Mesendoderm (in vitro differentiated cells): ENCODE measurements at regions not wholly inside any gene's neighbourhood (a gene's known extent, or its start where the extent isn't known, plus 50 kb on each side); places are given as distances from the start of the nearest gene placed in this dataset.

ENCODE experiments used
- DNase-seq: peaks from one replicate; pipeline ENCODE4 v3.0.0; 2013
- H2AK5ac ChIP-seq: 2 replicates; pipeline ENCODE4 v1.6.1; 2013; ENCODE audit warnings: low read length, inconsistent platforms
- H2BK120ac ChIP-seq: 2 replicates; pipeline ENCODE4 v1.6.1; 2013; ENCODE audit warnings: low read depth, mild to moderate bottlenecking, low read length, moderate library complexity, mixed read lengths
- H2BK15ac ChIP-seq: replicated peaks from 2 replicates; pipeline ENCODE4 v1.6.1; 2013; ENCODE audit warnings: low read depth, mild to moderate bottlenecking, moderate library complexity
- H2BK5ac ChIP-seq: 2 replicates; pipeline ENCODE4 v1.6.1; 2013; ENCODE audit warnings: low read length, inconsistent platforms
- H3K18ac ChIP-seq: 2 replicates; pipeline ENCODE4 v1.6.1; 2013; ENCODE audit warnings: mild to moderate bottlenecking, low read length, mixed read lengths
- H3K23ac ChIP-seq: one replicate; pipeline ENCODE4 v1.6.1; 2013; ENCODE audit warnings: low read length
- H3K27ac ChIP-seq: 2 replicates; pipeline ENCODE4 v1.5.1; 2013; ENCODE audit warnings: low read depth, mild to moderate bottlenecking, inconsistent platforms, low read length, moderate library complexity
- H3K27me3 ChIP-seq: 2 replicates; pipeline ENCODE4 v1.6.1; 2013; ENCODE audit warnings: low read length, control low read depth, mild to moderate bottlenecking, inconsistent platforms; ENCODE audit not compliant: insufficient read depth, poor library complexity
- H3K36me3 ChIP-seq: 2 replicates; pipeline ENCODE4 v1.6.1; 2013; ENCODE audit warnings: low read length, inconsistent platforms; ENCODE audit not compliant: control insufficient read depth, insufficient read depth
- H3K4ac ChIP-seq: one replicate; pipeline ENCODE4 v1.6.1; 2013; ENCODE audit warnings: low read depth, mild to moderate bottlenecking, low read length, moderate library complexity
- H3K4me1 ChIP-seq: 2 replicates; pipeline ENCODE4 v1.6.1; 2013; ENCODE audit warnings: low read depth, low read length, inconsistent platforms; ENCODE audit not compliant: control insufficient read depth
- H3K4me2 ChIP-seq: 2 replicates; pipeline ENCODE4 v1.6.1; 2013; ENCODE audit warnings: low read length
- H3K4me3 ChIP-seq: 2 replicates; pipeline ENCODE4 v1.5.1; 2013; ENCODE audit warnings: mild to moderate bottlenecking, low read length
- H3K56ac ChIP-seq: one replicate; pipeline ENCODE4 v1.6.1; 2013; ENCODE audit warnings: low read length
- H3K79me1 ChIP-seq: 2 replicates; pipeline ENCODE4 v1.6.1; 2013; ENCODE audit warnings: low read length, inconsistent platforms
- H3K79me2 ChIP-seq: 2 replicates; pipeline ENCODE4 v1.6.1; 2013; ENCODE audit warnings: mild to moderate bottlenecking, low read length; ENCODE audit not compliant: control insufficient read depth, insufficient read depth
- H3K9ac ChIP-seq: 2 replicates; pipeline ENCODE4 v1.6.1; 2013; ENCODE audit warnings: low read length, inconsistent platforms
- H4K5ac ChIP-seq: one replicate; pipeline ENCODE4 v1.6.1; 2013; ENCODE audit warnings: low read length
- H4K8ac ChIP-seq: one replicate; pipeline ENCODE4 v1.6.1; 2013; ENCODE audit warnings: low read depth, mild to moderate bottlenecking, control low read depth, low read length, moderate library complexity
- WGBS: extraction: QIAGEN DNeasy Blood & Tissue Kit; methylation state at CpG from one replicate; pipeline ENCODE4 v1.1.7; 2013; ENCODE audit warnings: low lambda C conversion rate, missing lambda C conversion rate; ENCODE audit not compliant: insufficient coverage; ENCODE audit errors: extremely low coverage; 5-methylcytosine and 5-hydroxymethylcytosine counted together

DNA sequence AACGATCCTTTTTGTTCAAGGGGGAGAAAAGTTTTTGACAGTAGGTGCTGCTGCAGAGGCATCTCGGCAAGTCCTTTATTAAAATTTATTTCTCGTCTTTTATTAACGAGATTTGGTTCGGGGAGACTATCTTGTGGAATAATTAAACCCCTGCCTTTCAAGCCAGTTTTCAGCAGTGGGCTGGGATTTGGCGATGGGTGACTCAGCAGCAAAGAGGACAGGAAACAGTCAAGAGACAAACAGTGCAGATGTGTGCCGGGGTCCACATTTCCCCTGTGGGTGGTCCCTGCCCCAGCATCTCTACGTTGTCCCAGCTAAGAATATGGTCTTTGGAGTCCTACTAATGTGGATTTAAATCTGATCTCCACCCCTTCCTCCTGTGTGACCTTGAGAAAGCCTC is 282.8 kb downstream of the CDH26 start:
- H3K56ac ChIP-seq: no peak overlapping the region
- H3K23ac ChIP-seq: no peak overlapping the region
- H3K79me2 ChIP-seq: no peaks in the 10 kb centered on the region
- H3K79me1 ChIP-seq: no peaks in the 10 kb centered on the region
- no peak overlapping the region for H3K4me2 ChIP-seq
- no peak overlapping the region for H3K18ac ChIP-seq
- no peak overlapping the region for H2AK5ac ChIP-seq
- no peaks in the 10 kb centered on the region for H3K4me1 ChIP-seq
- H4K5ac ChIP-seq: no peak overlapping the region
- H3K36me3 ChIP-seq: no peaks in the 10 kb centered on the region
- no peak overlapping the region for H3K9ac ChIP-seq
- no peak overlapping the region for H3K4me3 ChIP-seq
- no peak overlapping the region for H4K8ac ChIP-seq
- no CpG with 5 or more reads among the region's 8 CpGs for WGBS
- no peak overlapping the region for H2BK5ac ChIP-seq
- H3K27ac ChIP-seq: no peak overlapping the region
- H2BK120ac ChIP-seq: no peak overlapping the region
- H3K4ac ChIP-seq: no peak overlapping the region
- no peak overlapping the region for H2BK15ac ChIP-seq
- no peaks in the 10 kb centered on the region for H3K27me3 ChIP-seq
- DNase-seq: no peak

DNA sequence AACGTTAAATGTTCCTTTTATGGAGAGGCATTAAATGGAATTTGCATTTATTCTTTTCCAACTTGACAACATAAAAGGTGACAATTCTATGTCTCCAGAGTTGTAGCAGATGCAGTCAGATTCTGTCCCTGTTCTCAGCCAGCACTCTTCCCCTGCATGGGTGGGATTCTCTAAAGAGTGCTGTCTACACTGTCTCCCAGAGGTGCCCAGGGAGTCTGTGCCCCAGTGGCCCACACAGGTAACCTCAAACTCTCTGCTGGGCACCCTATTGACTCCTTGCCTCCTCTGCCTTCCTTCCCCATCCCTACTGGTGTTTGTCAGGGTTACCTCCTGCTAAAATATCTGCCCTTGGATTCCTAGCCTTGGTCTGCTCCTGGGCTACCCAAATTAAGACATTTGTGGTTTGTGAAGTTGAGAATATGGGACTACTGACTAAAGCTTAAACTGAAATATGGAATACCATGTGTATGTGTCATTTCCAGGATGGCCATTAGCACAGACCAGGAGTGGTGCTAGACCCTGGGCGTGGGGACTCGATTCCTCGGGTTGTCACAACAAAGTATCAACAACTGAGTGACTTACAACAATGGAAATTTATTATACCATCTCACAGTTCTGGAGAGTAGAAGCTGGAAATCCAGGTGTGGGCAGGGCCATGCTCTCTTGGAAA is 284.7 kb downstream of the CDH26 start:
- H2BK120ac ChIP-seq: no peak overlapping the region
- WGBS: no CpG with 5 or more reads among the region's 4 CpGs
- no peak overlapping the region for H3K9ac ChIP-seq
- no peak overlapping the region for H3K27ac ChIP-seq
- no peak overlapping the region for H2BK5ac ChIP-seq
- H2BK15ac ChIP-seq: no peak overlapping the region
- H2AK5ac ChIP-seq: no peak overlapping the region
- no peaks in the 10 kb centered on the region for H3K36me3 ChIP-seq
- H4K5ac ChIP-seq: no peak overlapping the region
- DNase-seq: no peak
- H3K27me3 ChIP-seq: no peaks in the 10 kb centered on the region
- no peaks in the 10 kb centered on the region for H3K79me2 ChIP-seq
- H3K4me2 ChIP-seq: no peak overlapping the region
- no peak overlapping the region for H4K8ac ChIP-seq
- no peaks in the 10 kb centered on the region for H3K79me1 ChIP-seq
- H3K56ac ChIP-seq: no peak overlapping the region
- no peak overlapping the region for H3K4me3 ChIP-seq
- no peak overlapping the region for H3K4ac ChIP-seq
- no peak overlapping the region for H3K18ac ChIP-seq
- no peaks in the 10 kb centered on the region for H3K4me1 ChIP-seq
- H3K23ac ChIP-seq: no peak overlapping the region

DNA sequence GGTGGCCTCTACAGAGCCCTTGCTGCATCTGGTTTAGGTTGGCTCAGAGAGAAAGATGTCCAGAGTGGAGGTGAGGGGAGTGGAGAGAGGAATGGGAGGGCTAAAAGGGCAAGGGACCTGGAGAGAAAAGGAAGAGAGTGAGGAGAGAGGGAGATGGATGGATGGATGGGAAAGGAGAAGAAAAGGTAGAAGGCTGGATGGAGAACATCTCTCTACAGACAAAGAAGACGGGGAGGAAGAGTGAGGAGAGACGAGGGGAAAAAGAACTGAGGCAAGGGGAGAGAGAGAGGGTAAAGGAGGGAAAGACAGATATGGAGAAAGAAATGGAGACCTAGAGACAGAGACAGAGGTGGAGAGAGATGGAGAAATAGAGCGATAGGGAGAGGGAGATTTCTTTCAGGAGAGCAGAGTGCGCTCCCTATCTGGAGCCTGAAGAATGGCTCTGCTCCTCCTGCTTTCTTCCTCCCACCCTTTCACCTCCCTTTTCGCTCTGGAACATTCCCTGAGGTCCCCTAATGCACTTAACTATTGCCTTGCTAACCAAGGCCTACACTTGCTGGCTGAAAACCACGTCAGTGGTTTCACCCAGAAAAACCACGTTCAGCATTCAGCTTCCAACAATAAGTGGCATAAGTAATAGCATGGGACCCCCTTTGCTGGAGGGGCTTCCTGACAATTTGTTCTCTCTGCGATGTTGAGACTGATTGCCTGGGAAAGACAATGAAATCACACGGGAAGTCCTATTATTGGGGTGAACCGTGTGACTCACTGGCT is 286.3 kb downstream of the CDH26 start:
- no peak overlapping the region for H4K8ac ChIP-seq
- no peaks in the 10 kb centered on the region for H3K79me2 ChIP-seq
- H3K4me2 ChIP-seq: no peak overlapping the region
- no peak overlapping the region for H2BK120ac ChIP-seq
- no peak overlapping the region for H3K4me3 ChIP-seq
- H3K23ac ChIP-seq: no peak overlapping the region
- H3K27ac ChIP-seq: no peak overlapping the region
- H2BK5ac ChIP-seq: no peak overlapping the region
- H2AK5ac ChIP-seq: no peak overlapping the region
- H3K56ac ChIP-seq: no peak overlapping the region
- no peaks in the 10 kb centered on the region for H3K4me1 ChIP-seq
- no peaks in the 10 kb centered on the region for H3K79me1 ChIP-seq
- H3K18ac ChIP-seq: no peak overlapping the region
- no peak overlapping the region for H2BK15ac ChIP-seq
- no peaks in the 10 kb centered on the region for H3K36me3 ChIP-seq
- H3K4ac ChIP-seq: no peak overlapping the region
- no CpG with 5 or more reads among the region's 10 CpGs for WGBS
- H3K27me3 ChIP-seq: no peaks in the 10 kb centered on the region
- no peak for DNase-seq
- no peak overlapping the region for H4K5ac ChIP-seq
- H3K9ac ChIP-seq: no peak overlapping the region

DNA sequence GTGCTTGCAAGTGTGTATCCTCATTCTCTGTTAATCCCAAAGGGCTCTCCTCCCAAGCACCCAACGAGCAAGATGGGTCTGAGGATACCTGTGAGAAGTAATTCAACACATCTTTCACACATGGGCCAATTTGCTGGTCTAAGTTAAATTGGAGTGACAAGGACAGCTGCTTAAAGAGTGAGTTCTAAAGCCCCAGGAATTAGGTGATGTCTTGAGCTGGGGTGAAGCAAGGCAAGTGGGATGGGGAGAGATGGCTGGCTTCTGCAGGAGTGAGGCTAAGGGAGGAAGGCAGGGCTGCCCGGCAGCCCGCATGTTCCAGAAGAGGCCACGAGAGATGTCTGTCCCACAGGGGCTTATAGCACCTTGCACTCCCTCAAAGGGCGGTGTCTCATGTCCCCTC is 288.5 kb downstream of the CDH26 start:
- Histone ChIP-seq H3K4ac (no peak overlapping the region), H3K18ac (no peak overlapping the region), H3K23ac (no peak overlapping the region), H3K9ac (no peak overlapping the region), H3K4me3 (no peak overlapping the region), H3K27ac (no peak overlapping the region), H2BK5ac (no peak overlapping the region), H4K8ac (no peak overlapping the region), H4K5ac (no peak overlapping the region), H2BK15ac (no peak overlapping the region), H3K27me3 (no peaks in the 10 kb centered on the region), H3K4me2 (no peak overlapping the region), H3K4me1 (no peaks in the 10 kb centered on the region), H3K79me2 (no peaks in the 10 kb centered on the region), H3K79me1 (no peaks in the 10 kb centered on the region), H2BK120ac (no peak overlapping the region), H3K56ac (no peak overlapping the region), H3K36me3 (no peaks in the 10 kb centered on the region), H2AK5ac (no peak overlapping the region)
- WGBS: no CpG with 5 or more reads among the region's 5 CpGs
- no peak for DNase-seq

DNA sequence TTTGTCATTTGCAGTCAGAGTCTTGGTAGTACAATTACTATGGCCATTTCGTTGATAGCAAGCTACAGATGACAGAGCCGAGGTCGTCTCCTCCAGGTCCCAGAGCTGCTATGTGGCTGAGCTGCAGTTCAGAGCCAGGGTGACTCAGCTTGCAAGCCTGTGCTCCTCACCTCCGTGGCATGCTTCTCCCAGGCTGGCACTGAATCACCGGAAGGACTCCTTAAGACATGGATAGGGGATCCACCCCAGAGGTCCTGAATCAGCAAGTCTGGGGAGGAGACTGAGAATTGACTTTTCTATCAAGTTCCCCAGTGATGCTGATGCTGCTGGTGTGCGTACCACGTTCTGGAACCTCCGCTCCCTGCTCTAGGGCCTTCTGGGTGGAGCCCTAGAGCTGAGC is 291.2 kb downstream of the CDH26 start:
- no peaks in the 10 kb centered on the region for H3K27me3 ChIP-seq
- no peak overlapping the region for H3K4me3 ChIP-seq
- H3K23ac ChIP-seq: no peak overlapping the region
- no peak overlapping the region for H2BK5ac ChIP-seq
- H3K4me1 ChIP-seq: no peaks in the 10 kb centered on the region
- H3K4me2 ChIP-seq: no peak overlapping the region
- no peak overlapping the region for H2AK5ac ChIP-seq
- no peak overlapping the region for H3K27ac ChIP-seq
- no CpG with 5 or more reads among the region's 8 CpGs for WGBS
- H2BK120ac ChIP-seq: no peak overlapping the region
- no peak overlapping the region for H4K5ac ChIP-seq
- no peak overlapping the region for H3K18ac ChIP-seq
- H3K56ac ChIP-seq: no peak overlapping the region
- no peak overlapping the region for H3K9ac ChIP-seq
- H2BK15ac ChIP-seq: no peak overlapping the region
- DNase-seq: peak; percentile 66
- H4K8ac ChIP-seq: no peak overlapping the region
- no peaks in the 10 kb centered on the region for H3K79me2 ChIP-seq
- no peaks in the 10 kb centered on the region for H3K36me3 ChIP-seq
- no peaks in the 10 kb centered on the region for H3K79me1 ChIP-seq
- H3K4ac ChIP-seq: no peak overlapping the region
